Tibial nerve (tissue), 4 donors: ENCODE measurements at regions not wholly inside any gene's neighbourhood (a gene's known extent, or its start where the extent isn't known, plus 50 kb on each side); places are given as distances from the start of the nearest gene placed in this dataset.

Source experiments
- DNase-seq, 2 donors: peaks; one replicate each; pipeline ENCODE4 v3.0.0-alpha.2; 2019; ENCODE audit warnings: low spot score in 2 of 2
- H3K27ac ChIP-seq, 4 donors: fragments of 200-600 bp; sonication (generic) in 3 of 4; one replicate each; pipeline ENCODE4 v1.5.1; 2017 to 2019; ENCODE audit warnings: mild to moderate bottlenecking in 1 of 4
- H3K27me3 ChIP-seq, 2 donors: fragments of 200-600 bp; sonication (generic) in 1 of 2; one replicate each; pipeline versions ENCODE4 v1.5.1 to v1.6.0; 2017 to 2019
- H3K36me3 ChIP-seq, 3 donors: fragments of 200-600 bp; sonication (generic); one replicate each; pipeline ENCODE4 v1.5.1; 2018 to 2019
- H3K4me1 ChIP-seq, 4 donors: fragments of 200-600 bp; sonication (generic) in 3 of 4; one replicate each; pipeline ENCODE4 v1.5.1; 2017 to 2019
- H3K4me3 ChIP-seq, 4 donors: fragments of 200-600 bp; sonication (generic) in 3 of 4; one replicate each; pipeline ENCODE4 v1.5.1; 2017 to 2019; ENCODE audit warnings: mild to moderate bottlenecking in 1 of 4, moderate library complexity in 1 of 4
- H3K9me3 ChIP-seq, 4 donors: fragments of 200-600 bp; sonication (generic) in 3 of 4; one replicate each; pipeline ENCODE4 v1.5.1; 2017 to 2019
- EP300 ChIP-seq, 2 donors: sonication (generic); formaldehyde crosslinking; IDR thresholded peaks; one replicate each; pipeline ENCODE4 v1.6.1; 2017; ENCODE audit warnings: antibody characterized with exemption in 2 of 2, mild to moderate bottlenecking in 1 of 2
- POLR2A ChIP-seq, 2 donors: fragments of 450-650 bp; IDR thresholded peaks; one replicate each; pipeline ENCODE4 v1.6.1; 2017; ENCODE audit warnings: antibody characterized with exemption in 2 of 2, mild to moderate bottlenecking in 2 of 2, moderate library complexity in 2 of 2
- WGBS, 2 donors: methylation state at CpG; one replicate each; pipeline ENCODE4 v1.1.5; 2018; 5-methylcytosine and 5-hydroxymethylcytosine counted together
- TF ChIP-seq, protein P1 (sequence below), 5 experiments: fragments of 200-600 bp in 3 of 5; fragments of 450-650 bp in 2 of 5; sonication (generic) in 3 of 5; IDR thresholded peaks; one replicate each; pipeline ENCODE4 v1.5.1; 2016 to 2019; ENCODE audit warnings: antibody characterized with exemption in 5 of 5, mild to moderate bottlenecking in 3 of 5, moderate library complexity in 2 of 5

- Histone ChIP-seq H3K9me3 (no peaks in the 10 kb centered on the region), H3K27ac (no peak overlapping the region), H3K27me3 (no peaks in the 10 kb centered on the region), H3K36me3 (no peaks in the 10 kb centered on the region), H3K4me3 (no peak overlapping the region), H3K4me1 (no peaks in the 10 kb centered on the region)
- WGBS, 2 donors: 72 to 85% methylated on average over 5 of the region's 5 CpGs
- TF ChIP-seq EP300 (IDR thresholded peaks at IDR 0.05) (no peak), POLR2A (IDR thresholded peaks at IDR 0.05) (no peak)
- TF ChIP-seq, protein P1, sequence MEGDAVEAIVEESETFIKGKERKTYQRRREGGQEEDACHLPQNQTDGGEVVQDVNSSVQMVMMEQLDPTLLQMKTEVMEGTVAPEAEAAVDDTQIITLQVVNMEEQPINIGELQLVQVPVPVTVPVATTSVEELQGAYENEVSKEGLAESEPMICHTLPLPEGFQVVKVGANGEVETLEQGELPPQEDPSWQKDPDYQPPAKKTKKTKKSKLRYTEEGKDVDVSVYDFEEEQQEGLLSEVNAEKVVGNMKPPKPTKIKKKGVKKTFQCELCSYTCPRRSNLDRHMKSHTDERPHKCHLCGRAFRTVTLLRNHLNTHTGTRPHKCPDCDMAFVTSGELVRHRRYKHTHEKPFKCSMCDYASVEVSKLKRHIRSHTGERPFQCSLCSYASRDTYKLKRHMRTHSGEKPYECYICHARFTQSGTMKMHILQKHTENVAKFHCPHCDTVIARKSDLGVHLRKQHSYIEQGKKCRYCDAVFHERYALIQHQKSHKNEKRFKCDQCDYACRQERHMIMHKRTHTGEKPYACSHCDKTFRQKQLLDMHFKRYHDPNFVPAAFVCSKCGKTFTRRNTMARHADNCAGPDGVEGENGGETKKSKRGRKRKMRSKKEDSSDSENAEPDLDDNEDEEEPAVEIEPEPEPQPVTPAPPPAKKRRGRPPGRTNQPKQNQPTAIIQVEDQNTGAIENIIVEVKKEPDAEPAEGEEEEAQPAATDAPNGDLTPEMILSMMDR (IDR thresholded peaks at IDR 0.05): no peak
- DNase-seq: no peak
Observed at GRCh38 chr17:71553381-71553780, 567.4 kb upstream of the SOX9 start.

DNA sequence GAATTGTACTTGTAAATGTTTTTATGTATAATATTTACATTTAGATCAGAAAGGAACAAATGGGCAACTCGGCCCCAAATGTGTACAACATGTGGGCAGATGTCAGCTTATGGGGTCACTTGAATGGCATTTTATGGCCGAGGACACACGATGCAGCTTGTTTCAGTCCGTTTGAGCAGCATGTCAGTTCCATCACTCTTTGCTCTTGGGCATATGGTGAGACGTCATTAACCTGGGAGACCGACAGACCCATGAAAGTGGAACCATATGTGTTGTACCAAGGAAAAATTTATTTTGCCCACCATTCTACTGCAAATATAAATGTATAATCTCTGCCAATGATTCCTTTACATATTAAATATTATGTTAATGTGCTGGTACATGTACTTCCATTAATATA, 561.9 kb upstream of the SOX9 start:
- no peak overlapping the region for H3K4me3 ChIP-seq
- no peak overlapping the region for H3K27ac ChIP-seq
- H3K4me1 ChIP-seq: no peaks in the 10 kb centered on the region
- TF ChIP-seq POLR2A (IDR thresholded peaks at IDR 0.05): no peak
- no peak for TF ChIP-seq EP300 (IDR thresholded peaks at IDR 0.05)
- TF ChIP-seq, protein P1 (IDR thresholded peaks at IDR 0.05): no peak
- H3K27me3 ChIP-seq: no peaks in the 10 kb centered on the region
- WGBS, 2 donors: 52 to 56% methylated on average over 6 of the region's 6 CpGs
- H3K9me3 ChIP-seq: no peaks in the 10 kb centered on the region
- no peak for DNase-seq
- no peaks in the 10 kb centered on the region for H3K36me3 ChIP-seq

GRCh38 chr17:71572343-71572742, 548.5 kb upstream of the SOX9 start:
- WGBS, 2 donors: 63 to 70% methylated on average over 2 of the region's 2 CpGs
- TF ChIP-seq POLR2A (IDR thresholded peaks at IDR 0.05): no peak
- TF ChIP-seq, protein P1 (IDR thresholded peaks at IDR 0.05): no peak
- TF ChIP-seq EP300 (IDR thresholded peaks at IDR 0.05): no peak
- H3K4me1 ChIP-seq: no peaks in the 10 kb centered on the region
- no peaks in the 10 kb centered on the region for H3K9me3 ChIP-seq
- DNase-seq: no peak
- no peak overlapping the region for H3K27ac ChIP-seq
- H3K4me3 ChIP-seq: no peak overlapping the region
- H3K27me3 ChIP-seq: no peaks in the 10 kb centered on the region
- H3K36me3 ChIP-seq: no peaks in the 10 kb centered on the region

DNA sequence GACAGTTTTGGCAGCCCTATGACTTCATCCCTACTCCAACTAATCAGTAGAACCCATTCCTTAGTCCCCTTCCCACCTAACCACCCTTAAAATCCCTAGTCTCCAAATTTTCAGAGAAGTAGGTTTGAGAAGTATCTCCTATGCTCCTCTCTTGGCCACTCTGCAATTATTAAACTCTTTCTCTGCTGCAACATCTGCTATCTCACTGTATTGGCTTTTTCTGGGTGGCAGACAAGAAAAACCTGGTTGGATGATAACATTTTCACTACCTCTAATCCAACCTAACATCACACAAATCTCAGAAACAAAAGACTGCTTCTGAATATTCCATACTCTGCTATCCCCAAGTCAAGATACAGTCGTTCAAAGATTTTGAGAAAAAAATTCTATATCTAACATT, 542.4 kb upstream of the SOX9 start:
- H3K4me3 ChIP-seq: no peak overlapping the region
- 91% methylated on average over 1 of the region's 1 CpG for WGBS, 2 donors
- H3K27ac ChIP-seq: no peak overlapping the region
- peaks cover 0 to 6% (median 1%) of the 10 kb centered on the region in 4 donors for H3K9me3 ChIP-seq
- H3K27me3 ChIP-seq: no peaks in the 10 kb centered on the region
- no peaks in the 10 kb centered on the region for H3K36me3 ChIP-seq
- no peak for DNase-seq
- TF ChIP-seq, protein P1 (IDR thresholded peaks at IDR 0.05): no peak
- H3K4me1 ChIP-seq: no peaks in the 10 kb centered on the region

GRCh38 chr17:71580220-71580619, 540.6 kb upstream of the SOX9 start:
- H3K36me3 ChIP-seq: no peaks in the 10 kb centered on the region
- no peak overlapping the region for H3K4me3 ChIP-seq
- H3K27me3 ChIP-seq: no peaks in the 10 kb centered on the region
- no peak overlapping the region for H3K27ac ChIP-seq
- H3K9me3 ChIP-seq: peaks cover 0 to 6% (median 1%) of the 10 kb centered on the region in 4 donors
- TF ChIP-seq, protein P1 (IDR thresholded peaks at IDR 0.05): no peak
- TF ChIP-seq POLR2A (IDR thresholded peaks at IDR 0.05): no peak
- no peak for TF ChIP-seq EP300 (IDR thresholded peaks at IDR 0.05)
- no peaks in the 10 kb centered on the region for H3K4me1 ChIP-seq
- DNase-seq: no peak
